ENCODE measurements at regions not wholly inside any gene's neighbourhood (a gene's known extent, or its start where the extent isn't known, plus 50 kb on each side); places are given as distances from the start of the nearest gene placed in this dataset.
"Not testable (repeated sequence)": the region's sequence is repeated elsewhere in the genome, so short reads cannot be mapped to it uniquely, and the experiment has no call there.

DNA sequence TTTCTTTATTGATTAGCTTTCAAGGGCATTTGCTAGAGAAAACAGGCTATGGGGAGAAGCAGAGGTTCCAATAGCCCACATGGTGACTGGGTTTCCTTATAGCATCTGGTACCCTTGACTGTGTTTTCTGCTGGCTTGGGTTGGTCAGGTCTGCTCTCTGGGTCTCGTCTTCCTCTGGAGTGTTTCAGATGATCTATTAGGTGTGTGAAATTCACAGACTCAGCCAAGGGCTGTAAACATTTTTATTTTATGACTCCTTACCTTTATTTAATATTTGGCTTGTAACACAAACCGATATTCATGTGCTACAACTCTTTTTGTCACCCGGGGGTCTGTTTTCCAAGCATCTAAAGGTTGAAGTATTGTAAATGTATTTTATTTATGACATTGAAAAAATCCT, 338.9 kb downstream of the GADD45G start:
- ATAC-seq = no peak
- no peak for DNase-seq (ENCODE audit: low spot score)
- intact Hi-C loops (cut with DNase I) = no loop called here

DNA sequence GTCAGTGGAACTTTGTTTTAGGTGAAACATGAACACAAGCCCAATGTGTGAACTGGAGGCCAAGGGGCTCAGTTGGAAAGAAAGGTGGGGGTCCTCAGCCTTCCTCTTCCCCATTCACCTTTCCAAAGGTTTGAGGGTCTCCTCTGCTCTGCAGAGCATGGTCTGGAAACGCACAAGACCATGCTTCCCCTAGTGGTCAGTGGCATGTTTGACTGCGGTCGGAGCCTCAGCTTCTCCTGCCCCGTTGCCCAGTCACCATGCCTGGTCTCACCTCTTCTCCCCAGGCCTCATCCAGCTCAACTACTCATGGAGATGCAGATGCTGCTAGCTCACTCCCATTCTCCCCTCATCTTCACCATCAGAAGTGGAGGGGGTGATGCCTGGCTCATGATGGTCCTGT, 340.3 kb downstream of the GADD45G start:
- ATAC-seq (no peak), DNase-seq (ENCODE audit: low spot score) (no peak)
- intact Hi-C loops (cut with DNase I) = no loop called here

DNA sequence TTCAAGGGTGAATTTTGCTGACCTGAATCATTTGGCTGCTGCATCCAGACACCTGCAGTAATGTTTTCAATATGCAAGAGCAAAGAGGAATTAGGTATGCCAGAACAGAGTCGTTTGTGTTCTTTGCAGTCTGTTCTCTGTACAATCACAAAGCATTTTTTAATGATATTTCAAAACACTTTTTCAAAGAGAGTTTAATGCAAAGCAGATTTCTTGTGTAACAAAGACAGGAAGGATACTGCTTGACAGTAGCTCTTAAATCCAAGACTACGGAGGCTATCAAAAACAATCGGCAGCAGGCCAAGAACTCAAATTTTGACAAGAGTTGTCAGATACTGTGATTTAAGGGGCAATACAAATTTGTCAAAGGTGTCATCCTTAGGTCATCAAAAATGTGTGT, 341.9 kb downstream of the GADD45G start:
- intact Hi-C loops (cut with DNase I) = no loop called here
- ATAC-seq (no peak), DNase-seq (ENCODE audit: low spot score) (no peak)

DNA sequence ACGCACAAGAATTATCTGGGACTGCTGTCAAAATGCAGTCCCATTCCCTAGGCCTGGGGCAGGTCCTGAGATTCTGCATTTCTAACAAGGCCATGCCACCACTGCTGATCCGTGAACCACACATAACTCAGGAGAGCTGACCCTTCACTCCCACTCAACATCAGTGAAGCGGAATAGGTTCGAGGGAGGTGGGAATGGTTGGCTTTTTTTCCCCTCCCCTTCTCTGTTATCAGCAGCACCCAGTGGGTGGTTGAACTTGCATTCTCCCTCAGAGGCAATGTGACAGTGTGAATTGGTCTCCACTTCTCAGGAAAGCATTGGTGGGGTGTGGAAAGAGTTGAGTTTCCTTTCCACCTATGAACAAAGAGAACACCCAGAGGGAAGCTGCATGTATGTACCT, 344.3 kb downstream of the GADD45G start:
- intact Hi-C loops (cut with DNase I) = no loop called here
- DNase-seq (ENCODE audit: low spot score) = no peak
- no peak for ATAC-seq

DNA sequence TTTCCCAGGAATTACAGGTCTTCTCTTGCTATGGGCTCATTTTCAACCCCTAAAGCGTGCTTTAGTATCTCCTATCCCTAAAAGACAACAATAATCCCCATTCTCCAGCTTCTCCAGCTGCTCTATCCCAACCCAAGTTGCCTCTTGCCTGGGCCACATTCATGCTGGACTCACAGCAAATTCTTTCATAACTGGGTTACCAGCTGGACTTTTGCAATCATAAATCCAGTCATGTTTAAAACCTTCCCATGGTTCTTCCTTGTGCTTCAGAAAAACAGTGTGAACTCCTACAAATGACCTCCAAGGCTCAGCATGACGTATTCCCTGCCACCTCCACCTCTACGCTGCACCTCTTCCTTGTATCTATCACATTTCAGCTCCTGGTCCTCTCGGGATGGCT, 346.9 kb downstream of the GADD45G start:
- DNase-seq (ENCODE audit: low spot score) (no peak), ATAC-seq (no peak)
- intact Hi-C loops (cut with DNase I) = no loop called here

DNA sequence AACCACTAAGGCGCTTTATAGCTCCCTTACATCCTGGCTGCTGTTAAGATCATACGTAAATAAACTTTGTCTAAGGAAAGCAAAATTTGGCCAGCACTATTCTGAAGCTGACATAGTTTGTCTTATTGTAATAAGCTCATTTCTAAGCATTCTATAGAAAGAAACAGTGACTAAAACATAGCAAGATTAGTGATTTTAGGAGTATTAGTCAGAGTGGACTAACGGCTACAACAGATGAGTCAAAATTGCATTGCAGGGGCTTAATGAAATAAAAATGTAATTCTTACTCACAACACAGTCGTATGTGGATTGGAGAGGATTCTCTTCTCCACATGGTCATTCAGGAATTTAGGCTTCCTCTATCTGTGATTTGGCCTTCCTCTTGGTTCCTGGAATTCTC, 347.6 kb downstream of the GADD45G start:
- ATAC-seq (no peak), DNase-seq (ENCODE audit: low spot score) (no peak)
- intact Hi-C loops (cut with DNase I) = no loop called here

DNA sequence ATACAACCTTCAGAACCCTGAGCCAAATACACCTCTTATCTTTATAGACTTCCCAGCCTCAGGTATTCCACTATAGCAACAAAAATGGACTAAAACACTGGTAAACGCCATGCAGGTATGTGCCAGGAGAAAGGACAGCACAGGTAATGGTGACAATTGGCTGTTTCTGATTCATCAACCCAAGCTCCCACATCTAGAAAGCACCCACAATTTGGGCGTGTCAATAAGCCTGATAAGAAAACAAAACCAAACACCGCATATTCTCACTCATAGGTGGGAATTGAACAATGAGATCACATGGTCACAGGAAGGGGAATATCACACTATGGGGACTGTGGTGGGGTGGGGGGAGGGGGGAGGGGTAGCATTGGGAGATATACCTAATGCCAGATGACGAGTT, 348.5 kb downstream of the GADD45G start:
- DNase-seq (ENCODE audit: low spot score); intact Hi-C loops (cut with DNase I): not testable (repeated sequence)

DNA sequence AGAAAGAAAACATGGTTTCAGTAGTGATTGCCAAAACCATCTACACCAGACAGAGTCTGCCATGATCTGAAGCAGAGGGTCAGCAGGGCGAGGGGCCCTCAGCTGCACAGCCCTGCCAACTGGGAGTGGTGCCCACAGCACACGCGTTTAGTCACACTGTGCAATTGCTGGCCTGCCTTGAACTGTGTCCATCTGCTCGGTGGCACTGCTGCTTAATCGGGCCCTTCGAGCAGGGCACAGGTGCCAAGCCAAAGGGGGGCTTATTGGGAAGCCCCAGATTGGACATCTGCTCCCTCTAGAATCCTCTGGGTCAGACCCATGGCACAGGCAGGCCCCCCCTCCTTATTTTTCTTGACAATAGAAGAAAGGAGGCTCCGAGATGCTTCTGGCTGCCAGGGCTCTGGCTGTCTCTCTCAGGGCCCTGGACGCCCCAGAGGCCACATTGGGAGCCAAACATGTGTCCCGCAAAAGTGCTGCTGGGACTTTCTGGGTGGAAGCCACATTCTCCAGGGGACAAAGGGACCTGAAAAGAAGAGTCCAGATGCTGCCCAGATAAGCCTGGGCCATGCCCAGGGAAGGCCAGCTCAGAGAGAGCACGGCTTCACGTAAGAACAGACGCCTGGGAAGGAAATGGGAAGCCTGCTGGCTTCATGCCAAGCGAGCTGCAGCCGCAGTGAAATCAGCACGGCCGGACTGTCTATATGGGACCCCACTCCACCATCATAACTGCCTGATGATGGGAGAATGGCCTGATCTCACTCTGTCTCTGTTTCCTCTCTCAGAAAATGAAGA, 349.2 kb downstream of the GADD45G start:
- ATAC-seq (no peak), DNase-seq (ENCODE audit: low spot score) (no peak)
- intact Hi-C loops (cut with DNase I) = no loop called here

More for the DNA sequence above, 348.5 kb downstream of the GADD45G start:
- ATAC-seq = not testable (repeated sequence)

DNA sequence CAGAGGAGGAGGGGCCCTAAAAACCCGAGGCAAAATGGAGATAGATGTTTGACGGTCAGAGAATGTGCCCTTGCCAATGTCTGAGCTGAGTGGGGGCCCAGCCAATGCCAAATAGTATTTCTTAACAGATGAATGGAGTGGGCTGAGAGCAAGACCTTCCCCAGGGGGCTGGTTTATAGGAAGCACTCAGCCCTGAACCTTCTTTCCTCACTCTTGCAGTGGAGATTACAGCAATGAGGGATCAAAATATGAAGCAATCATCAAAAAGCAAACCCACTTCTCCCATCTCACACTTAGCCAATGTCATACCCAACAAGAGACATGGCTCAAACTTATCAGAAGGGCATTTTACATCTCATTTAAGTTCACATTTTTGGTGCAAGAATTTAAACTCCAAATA, 350.3 kb downstream of the GADD45G start:
- DNase-seq (ENCODE audit: low spot score) (no peak), ATAC-seq (no peak)
- intact Hi-C loops (cut with DNase I) = no loop called here

DNA sequence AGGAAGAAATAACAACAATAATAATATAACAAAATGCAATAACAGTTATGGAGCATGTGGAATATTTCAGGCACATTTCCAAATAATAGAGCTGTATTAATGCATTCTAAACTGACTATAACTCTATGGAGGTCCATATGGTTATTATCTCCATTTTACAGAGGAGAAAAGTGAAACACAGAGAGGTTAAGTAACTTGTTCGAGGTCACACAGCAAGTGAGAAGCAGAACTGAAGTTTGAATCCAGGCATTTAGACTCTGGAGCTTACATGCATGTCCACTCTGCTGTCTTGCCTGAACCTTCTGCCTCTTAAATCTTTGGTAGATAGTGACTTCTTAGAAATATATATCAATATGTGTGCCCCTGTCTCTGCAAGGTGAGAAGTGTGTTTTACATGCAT, 350.8 kb downstream of the GADD45G start:
- intact Hi-C loops (cut with DNase I) = no loop called here
- DNase-seq (ENCODE audit: low spot score) = no peak
- ATAC-seq = no peak

DNA sequence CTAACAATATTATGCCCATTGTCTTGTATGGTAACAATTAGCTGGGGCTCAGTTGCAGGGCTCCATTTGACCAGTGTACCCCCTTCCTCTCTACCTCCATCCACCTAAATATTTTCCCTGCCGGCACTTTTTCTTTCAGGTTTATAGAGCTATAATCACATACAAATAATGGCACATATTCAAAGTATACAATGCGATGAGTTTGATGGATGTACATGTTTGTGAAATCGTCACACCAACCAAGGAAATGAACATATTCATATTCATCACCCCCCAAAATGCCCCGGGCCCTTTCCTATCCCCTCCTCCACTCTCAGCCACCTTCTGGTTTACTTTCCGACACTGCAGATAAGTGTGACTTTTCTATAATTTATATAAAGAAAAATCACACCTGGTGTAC, 351.5 kb downstream of the GADD45G start:
- ATAC-seq = no peak
- intact Hi-C loops (cut with DNase I) = no loop called here

DNA sequence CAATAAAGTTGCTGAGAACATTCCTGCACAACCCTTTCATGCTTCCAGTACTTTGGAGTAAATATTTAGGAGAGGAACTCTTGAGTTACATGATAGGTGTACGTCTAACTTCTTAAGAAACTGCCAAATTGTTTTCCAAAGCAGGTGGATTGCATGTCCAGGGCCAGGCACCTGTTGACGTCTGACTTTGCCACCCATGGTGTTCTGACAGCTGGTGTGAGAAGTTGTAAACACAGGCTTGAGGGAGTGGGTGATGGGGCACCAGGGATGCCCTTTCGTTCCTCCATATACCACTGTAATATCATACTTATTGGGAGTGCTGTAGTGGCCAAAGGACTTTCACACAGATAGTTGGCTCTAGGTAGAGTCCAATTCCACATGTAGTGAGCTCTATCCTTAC, 352.1 kb downstream of the GADD45G start:
- intact Hi-C loops (cut with DNase I) = no loop called here
- DNase-seq (ENCODE audit: low spot score) (no peak), ATAC-seq (no peak)

More for the DNA sequence above, 351.5 kb downstream of the GADD45G start:
- DNase-seq (ENCODE audit: low spot score) = no peak

DNA sequence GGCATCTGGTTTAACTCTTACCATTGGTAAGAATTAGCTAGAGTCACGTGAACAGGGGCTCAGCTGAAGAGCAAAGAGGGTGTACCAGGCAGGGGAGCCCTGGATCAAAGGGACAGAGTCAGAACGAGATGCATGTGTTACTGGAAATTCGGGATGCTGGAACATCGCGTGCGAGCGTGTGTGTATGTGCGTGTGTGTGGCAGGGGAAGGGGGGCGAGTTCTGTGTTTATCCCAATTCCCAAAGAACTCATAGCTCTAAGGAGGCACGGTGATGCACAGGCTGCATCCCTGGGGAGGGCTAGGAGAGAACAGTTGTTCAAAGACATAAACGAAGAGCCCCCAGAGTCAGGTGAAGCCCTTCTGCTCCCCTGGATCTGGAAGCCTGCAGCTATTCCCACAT, 353.3 kb downstream of the GADD45G start:
- intact Hi-C loops (cut with DNase I) = no loop called here
- no peak for DNase-seq (ENCODE audit: low spot score)
- ATAC-seq = no peak

DNA sequence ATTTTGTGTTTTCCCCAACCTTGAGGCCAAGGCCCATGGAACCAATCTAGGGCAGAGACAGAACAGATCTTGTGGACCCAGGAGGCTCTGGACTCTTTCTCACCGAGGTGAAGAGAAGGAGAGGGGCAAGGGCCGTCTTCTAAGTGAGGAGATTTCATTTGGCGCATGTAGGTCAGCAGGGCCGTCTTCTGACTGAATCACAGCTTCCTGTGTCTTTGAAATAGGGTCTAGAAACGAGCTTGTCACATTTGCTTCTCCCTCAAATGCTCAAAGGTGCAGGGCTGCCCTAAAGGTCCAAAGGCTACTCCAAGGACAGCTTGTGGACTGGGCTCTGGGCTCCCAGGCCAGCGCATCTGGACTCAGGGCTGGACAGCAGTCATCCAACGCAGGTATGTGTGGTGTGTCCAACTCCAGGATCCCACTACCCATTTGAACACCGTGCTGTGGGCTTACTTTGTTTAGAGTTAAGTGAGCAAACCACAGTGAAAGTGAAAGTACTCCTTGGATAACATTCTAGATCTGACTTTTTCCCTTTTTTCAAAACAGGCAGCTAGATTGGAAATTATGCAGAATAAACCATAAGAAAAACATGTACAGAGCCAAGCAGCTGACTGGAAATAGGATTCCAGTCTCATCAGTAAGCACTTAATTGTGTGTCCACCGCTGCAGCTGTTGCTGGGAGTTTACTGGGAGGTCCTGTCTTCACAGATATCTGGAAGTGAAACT, 357.0 kb downstream of the GADD45G start:
- ATAC-seq (peak; percentile 56), DNase-seq (ENCODE audit: low spot score) (no peak)
- intact Hi-C loops (cut with DNase I) = no loop called here

DNA sequence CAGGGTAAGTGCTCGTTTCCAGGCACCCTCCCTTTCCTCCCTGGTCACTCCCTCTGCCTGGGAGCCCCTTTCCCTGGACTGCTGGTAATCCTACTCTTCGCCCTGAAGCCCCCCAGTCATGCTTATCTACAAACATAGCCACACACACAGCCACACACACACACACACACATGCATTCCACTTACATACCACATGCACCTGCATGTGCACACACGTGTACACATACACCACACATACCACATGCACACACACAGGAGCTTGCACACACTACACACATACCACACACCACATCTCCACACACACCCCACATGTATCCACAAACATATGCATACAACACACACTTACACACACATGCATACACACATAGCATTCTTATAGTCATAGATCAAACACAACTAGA, 358.5 kb downstream of the GADD45G start:
- ATAC-seq (no peak), DNase-seq (ENCODE audit: low spot score) (no peak)
- intact Hi-C loops (cut with DNase I) = no loop called here

DNA sequence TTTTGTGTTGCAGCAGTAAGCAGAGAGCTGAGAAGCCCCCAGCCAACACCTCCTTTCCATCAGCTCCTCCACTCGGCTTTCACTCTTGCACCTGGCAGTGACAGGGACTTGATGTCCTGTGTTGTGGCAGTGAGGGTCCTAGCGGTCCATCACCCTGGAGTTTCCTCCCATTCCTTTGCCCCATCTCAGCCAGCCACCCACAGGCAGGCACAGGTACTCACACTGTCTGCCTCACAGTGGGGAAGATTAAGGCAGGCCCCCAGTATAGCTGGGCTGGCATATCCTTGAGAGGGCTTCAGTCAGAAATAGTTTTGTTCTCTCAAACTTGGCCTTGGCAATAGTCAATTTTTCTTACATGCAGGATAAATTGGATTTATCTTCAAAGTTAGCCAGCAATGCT, 362.7 kb downstream of the GADD45G start:
- ATAC-seq (no peak), DNase-seq (ENCODE audit: low spot score) (no peak)
- intact Hi-C loops (cut with DNase I) = no loop called here

DNA sequence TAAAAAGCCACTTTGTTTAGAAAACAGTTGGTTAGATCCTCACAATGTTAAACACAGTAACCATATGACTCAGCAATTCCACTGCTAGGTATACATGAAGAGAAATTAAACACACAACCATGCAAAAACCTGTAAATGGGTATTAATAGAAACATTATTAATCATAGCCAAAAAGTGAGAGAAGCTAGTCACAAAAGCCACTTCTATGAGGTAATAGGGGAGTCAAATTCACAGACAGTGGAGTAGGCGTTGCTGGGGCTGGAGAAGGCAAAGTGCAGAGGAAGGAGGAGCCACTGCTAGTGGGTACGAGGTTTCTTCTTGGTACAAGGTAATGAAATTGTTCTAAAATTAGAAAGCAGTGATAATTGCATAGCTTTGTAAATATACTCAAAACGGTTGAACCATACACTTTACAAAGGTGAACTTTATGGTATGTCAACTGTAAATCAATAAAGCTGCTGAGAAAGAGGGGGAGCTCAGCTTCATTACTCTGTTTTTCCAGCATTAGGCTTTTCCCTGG, 364.4 kb downstream of the GADD45G start:
- no peak for ATAC-seq
- intact Hi-C loops (cut with DNase I) = no loop called here
- no peak for DNase-seq (ENCODE audit: low spot score)

DNA sequence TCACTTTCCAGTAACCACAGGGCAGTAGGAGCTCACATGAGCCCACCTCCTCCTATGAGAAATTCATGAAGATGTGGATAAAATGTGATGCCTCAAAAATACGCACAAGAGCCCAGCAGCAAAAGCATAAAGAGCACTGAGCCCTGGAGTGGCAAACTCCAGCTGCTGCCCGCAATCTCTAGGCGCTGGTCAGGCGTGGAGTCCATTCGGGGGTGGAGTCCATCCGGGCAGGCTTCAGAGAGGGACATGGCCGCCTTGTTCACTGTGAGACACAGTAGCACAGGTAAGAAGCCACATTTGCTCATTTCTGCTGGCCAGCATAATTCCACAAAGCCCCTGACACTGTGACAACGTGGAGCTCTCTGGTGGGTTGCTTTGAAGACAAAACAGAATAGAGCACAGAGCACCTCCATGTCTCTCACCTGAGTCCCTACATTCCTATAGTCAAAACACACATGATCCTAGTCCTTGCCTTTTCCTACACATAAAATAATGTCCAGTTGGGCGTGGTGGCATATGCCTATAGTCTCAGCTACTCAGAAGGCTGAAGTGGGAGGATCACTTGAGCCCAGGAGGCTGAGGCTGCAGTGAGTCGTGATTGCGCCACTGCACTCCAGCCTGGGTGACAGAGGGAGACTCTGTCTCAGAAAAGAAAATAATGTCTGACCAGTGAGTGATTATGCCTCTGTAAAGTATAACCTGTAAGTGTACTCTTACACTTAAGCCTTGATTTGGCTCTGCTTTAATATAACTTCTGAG, 365.2 kb downstream of the GADD45G start:
- ATAC-seq = no peak
- no peak for DNase-seq (ENCODE audit: low spot score)
- intact Hi-C loops (cut with DNase I) = no loop called here

DNA sequence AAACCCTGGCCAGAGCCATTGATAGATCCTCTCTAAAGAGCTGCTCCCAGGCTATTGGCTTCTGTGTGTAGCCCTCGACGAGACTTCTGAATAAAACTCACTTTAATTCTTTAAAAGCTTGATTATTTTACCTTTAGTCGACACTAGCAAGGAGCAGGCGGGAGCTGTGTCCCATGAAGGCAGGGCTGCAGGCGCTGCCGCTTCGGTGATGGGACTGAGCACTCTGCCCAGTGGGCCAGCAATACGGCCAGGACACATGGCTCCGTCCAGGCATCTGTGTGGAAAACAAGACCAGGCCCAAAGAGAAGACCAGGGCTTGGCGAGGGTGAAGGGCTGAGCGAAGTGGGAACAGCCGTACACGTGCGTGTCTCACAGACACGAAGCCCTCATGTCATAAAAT, 365.9 kb downstream of the GADD45G start:
- no peak for ATAC-seq
- intact Hi-C loops (cut with DNase I) = no loop called here
- no peak for DNase-seq (ENCODE audit: low spot score)

DNA sequence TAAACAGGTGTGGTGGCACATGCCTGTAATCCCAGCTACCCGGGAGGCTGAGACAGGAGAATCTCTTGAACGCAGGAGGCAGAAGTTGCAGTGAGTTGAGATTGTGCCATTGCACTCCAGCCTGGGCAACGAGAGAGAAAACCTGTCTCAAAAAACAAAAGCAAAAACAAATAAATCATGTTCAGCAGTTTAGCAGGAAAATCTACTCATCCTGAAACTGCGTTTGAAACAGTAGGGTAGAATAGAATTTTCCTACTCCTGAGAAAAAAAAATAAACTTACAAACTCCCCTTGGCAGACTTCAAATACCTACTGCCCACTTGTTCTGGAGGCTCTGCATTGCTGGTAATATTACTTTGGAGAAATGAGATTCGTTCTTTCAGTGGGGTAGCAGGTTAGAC, 367.7 kb downstream of the GADD45G start:
- ATAC-seq = no peak
- intact Hi-C loops (cut with DNase I) = no loop called here
- no peak for DNase-seq (ENCODE audit: low spot score)
